Mucosa of descending colon (tissue), 3 donors: ENCODE measurements at regions not wholly inside any gene's neighbourhood (a gene's known extent, or its start where the extent isn't known, plus 50 kb on each side); places are given as distances from the start of the nearest gene placed in this dataset.

ENCODE experiments used
- ATAC-seq: fragments of 200-7000 bp; cut with Tn5 transposase; one replicate; pipeline ENCODE4 v1.9.1; 2020; ENCODE audit warnings: mild to moderate bottlenecking, moderate library complexity
- DNase-seq, 3 donors: peaks; one replicate each; pipeline ENCODE4 v3.0.0-alpha.2; 2020
- H3K36me3 ChIP-seq: fragments of 200-600 bp; one replicate; pipeline ENCODE4 v1.8.0; 2021; ENCODE audit warnings: low read depth, mild to moderate bottlenecking
- H3K4me1 ChIP-seq: fragments of 200-600 bp; one replicate; pipeline ENCODE4 v1.8.0; 2021; ENCODE audit warnings: low read depth, mild to moderate bottlenecking
- H3K4me3 ChIP-seq: fragments of 200-600 bp; one replicate; pipeline ENCODE4 v1.8.0; 2021; ENCODE audit warnings: mild to moderate bottlenecking
- H3K9me3 ChIP-seq: fragments of 200-600 bp; one replicate; pipeline ENCODE4 v1.8.0; 2021; ENCODE audit warnings: mild to moderate bottlenecking
- intact Hi-C, 2 donors: fragments of 100-400 bp; cut with DNase I in 1 of 2; cut with micrococcal nuclease in 1 of 2; formaldehyde crosslinking; loops; one replicate each; pipeline versions ENCODE4 v1.11.0 to v1.11.1; 2022; cut with DNase I, micrococcal nuclease
- TF ChIP-seq, protein P1 (sequence below): fragments of 200-600 bp; IDR thresholded peaks from one replicate; pipeline ENCODE4 v1.8.0; 2022; ENCODE audit warnings: antibody characterized with exemption, mild to moderate bottlenecking
- donor health status: DM: no; HTN: no; CAD: no; lungs with moderate emphysema.
- donor health status: DM: no; HTN: no; CAD: no.
- donor health status: DM: no; HTN: yes; CAD: no.

DNA sequence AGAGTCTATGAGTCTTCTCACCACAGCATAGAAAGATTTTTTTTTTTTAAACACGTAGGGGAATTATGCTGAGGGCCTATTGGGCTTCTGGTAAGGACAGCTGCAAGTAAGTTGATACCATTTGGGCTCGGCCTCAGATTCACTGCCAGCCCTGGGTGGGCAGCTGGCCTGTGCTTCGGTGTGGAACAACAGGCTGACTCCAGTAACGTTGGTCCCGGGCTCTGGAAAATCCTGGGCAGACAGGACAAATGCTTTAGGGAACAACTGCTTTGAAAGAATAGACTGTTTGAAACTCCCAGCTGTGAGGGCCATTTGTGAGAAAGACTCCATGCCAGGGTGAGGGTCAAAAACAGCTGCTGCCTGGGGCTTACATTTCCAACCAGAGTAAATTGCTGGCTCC lies 366.5 kb downstream of the QKI start:
- no peaks in the 10 kb centered on the region for H3K4me1 ChIP-seq
- TF ChIP-seq, protein P1, sequence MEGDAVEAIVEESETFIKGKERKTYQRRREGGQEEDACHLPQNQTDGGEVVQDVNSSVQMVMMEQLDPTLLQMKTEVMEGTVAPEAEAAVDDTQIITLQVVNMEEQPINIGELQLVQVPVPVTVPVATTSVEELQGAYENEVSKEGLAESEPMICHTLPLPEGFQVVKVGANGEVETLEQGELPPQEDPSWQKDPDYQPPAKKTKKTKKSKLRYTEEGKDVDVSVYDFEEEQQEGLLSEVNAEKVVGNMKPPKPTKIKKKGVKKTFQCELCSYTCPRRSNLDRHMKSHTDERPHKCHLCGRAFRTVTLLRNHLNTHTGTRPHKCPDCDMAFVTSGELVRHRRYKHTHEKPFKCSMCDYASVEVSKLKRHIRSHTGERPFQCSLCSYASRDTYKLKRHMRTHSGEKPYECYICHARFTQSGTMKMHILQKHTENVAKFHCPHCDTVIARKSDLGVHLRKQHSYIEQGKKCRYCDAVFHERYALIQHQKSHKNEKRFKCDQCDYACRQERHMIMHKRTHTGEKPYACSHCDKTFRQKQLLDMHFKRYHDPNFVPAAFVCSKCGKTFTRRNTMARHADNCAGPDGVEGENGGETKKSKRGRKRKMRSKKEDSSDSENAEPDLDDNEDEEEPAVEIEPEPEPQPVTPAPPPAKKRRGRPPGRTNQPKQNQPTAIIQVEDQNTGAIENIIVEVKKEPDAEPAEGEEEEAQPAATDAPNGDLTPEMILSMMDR: no peak
- no peaks in the 10 kb centered on the region for H3K9me3 ChIP-seq
- no peaks in the 10 kb centered on the region for H3K36me3 ChIP-seq
- H3K4me3 ChIP-seq: no peak overlapping the region
- intact Hi-C loops: no loop called here
- no peak for DNase-seq
- ATAC-seq: no peak

DNA sequence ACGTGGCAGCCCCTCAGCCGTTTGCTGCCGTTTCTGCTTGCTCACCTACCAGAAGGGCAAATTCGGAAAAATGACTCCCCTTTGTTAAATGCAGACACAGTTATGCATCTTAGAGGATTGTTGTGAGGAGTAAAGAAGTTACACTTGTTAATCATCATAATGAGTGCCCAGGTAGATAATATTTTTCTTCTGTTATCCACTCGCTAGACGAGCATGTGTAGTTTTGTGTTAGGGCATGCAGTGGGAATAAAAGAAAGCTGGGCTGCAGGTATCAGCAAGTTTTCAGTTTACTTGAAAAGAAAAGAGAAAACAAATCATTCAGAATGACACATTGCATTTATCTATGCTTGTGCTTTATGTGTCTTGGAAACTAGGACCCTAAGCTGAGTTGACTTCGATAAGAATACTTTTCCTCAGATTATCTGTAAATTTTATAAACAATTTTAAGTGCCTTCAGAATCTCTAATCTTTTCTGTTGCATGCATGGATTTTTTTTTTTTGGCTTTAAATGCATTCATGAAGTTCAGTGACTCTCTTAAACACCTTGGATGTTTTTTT lies 365.3 kb downstream of the QKI start:
- intact Hi-C loops: no loop called here
- Histone ChIP-seq H3K36me3 (no peaks in the 10 kb centered on the region), H3K4me3 (no peak overlapping the region), H3K4me1 (no peaks in the 10 kb centered on the region), H3K9me3 (no peaks in the 10 kb centered on the region)
- no peak for DNase-seq
- TF ChIP-seq, protein P1: no peak
- ATAC-seq: no peak

DNA sequence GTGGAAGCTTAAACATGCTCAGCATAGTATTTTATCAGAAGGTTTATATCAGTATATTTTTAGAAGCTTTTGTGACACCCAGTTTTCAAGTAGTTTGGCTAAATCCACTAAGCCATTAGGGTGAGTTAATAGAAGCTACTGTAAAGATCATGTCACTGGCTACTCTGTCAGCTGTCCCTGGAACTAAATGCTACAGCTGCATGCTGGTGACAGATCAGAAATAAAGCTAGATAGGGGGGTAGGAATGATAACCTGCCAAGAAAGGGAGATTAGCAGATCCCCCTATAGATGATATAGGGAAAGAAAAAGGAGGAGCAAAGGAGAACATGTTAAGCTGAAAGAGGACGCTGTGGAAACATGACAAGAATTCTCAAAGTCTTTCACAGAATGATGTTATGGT lies 363.2 kb downstream of the QKI start:
- Histone ChIP-seq H3K4me3 (no peak overlapping the region), H3K9me3 (no peaks in the 10 kb centered on the region), H3K4me1 (no peaks in the 10 kb centered on the region), H3K36me3 (no peaks in the 10 kb centered on the region)
- DNase-seq: no peak
- intact Hi-C loops: no loop called here
- TF ChIP-seq, protein P1: no peak
- no peak for ATAC-seq

DNA sequence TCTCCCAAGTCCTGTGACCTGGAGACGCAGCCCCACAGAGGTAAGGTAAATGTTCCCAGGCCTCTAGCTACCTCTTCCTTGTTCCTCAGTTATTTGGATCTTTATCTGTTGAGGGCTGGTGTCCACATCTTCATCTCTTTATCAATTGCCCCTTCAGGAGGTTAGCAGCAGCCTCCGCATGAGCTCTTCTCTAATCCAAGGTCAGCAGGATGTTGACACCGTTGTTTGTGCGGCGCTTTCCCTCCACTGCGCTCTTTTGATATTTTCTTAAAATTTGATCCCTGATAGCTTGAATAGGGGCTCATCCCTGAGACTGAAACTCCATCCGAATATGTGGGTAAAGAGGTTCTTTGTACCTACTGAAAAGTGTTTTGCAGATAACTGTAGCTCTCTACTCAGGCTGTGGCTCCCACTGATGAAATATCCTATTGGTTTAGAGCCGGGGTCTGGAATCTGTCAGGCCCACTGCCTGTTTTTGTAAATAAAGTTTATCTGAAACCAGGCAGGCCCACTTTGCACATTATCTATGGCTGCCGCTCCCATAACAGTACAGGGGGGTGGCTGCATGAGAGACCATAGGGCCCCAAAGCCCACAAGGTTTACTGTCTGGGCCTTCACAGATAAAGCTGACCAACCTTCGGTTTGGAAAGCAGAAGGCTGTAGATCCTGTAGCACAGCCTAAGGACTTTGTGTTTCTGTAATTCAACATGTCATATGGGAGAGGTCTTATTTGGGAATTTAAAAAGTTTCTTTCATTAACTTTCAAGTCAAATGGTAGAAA lies 362.6 kb downstream of the QKI start:
- intact Hi-C loops: no loop called here
- DNase-seq (no peak), ATAC-seq (no peak)
- TF ChIP-seq, protein P1: no peak
- H3K4me3 ChIP-seq: no peak overlapping the region
- no peaks in the 10 kb centered on the region for H3K4me1 ChIP-seq
- H3K36me3 ChIP-seq: no peaks in the 10 kb centered on the region
- H3K9me3 ChIP-seq: no peaks in the 10 kb centered on the region

DNA sequence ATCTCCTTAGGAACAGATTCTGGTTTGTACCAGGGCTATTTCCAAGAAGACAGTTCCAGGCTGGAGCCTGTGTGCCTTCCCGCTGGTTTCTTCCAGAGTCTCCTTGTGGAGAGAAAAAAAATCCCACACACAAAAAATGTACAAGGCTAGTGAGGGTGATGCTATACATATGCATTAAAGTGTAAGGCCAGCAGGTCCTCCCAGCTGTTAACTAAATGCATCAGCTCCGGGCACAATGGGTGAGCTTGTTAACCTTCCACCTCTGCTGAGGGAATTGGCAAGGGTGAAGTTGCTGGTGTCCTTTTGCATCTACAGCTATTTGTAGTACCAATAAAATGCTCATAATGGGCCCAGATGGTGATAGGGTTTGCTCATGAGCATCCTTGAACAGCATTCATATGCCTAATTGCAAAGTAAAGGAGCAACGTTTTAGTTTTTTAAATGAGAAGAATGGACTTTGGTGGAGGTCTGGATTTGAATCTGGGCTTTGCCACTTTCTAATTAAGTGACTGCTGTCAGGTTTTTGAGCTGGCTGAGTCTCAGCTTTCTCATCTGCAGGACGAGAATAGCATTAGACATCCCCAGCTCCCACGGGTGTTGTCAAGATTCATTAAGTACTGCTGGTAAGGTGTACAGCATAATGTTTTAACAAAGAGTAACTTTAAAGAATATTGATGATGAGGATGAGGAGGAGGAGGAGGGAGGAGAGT lies 361.8 kb downstream of the QKI start:
- intact Hi-C loops: no loop called here
- Histone ChIP-seq H3K4me3 (no peak overlapping the region), H3K4me1 (no peaks in the 10 kb centered on the region), H3K9me3 (no peaks in the 10 kb centered on the region), H3K36me3 (no peaks in the 10 kb centered on the region)
- TF ChIP-seq, protein P1: no peak
- ATAC-seq (no peak), DNase-seq (no peak)
